ENCODE measurements at regions not wholly inside any gene's neighbourhood (a gene's known extent, or its start where the extent isn't known, plus 50 kb on each side); places are given as distances from the start of the nearest gene placed in this dataset.

DNA sequence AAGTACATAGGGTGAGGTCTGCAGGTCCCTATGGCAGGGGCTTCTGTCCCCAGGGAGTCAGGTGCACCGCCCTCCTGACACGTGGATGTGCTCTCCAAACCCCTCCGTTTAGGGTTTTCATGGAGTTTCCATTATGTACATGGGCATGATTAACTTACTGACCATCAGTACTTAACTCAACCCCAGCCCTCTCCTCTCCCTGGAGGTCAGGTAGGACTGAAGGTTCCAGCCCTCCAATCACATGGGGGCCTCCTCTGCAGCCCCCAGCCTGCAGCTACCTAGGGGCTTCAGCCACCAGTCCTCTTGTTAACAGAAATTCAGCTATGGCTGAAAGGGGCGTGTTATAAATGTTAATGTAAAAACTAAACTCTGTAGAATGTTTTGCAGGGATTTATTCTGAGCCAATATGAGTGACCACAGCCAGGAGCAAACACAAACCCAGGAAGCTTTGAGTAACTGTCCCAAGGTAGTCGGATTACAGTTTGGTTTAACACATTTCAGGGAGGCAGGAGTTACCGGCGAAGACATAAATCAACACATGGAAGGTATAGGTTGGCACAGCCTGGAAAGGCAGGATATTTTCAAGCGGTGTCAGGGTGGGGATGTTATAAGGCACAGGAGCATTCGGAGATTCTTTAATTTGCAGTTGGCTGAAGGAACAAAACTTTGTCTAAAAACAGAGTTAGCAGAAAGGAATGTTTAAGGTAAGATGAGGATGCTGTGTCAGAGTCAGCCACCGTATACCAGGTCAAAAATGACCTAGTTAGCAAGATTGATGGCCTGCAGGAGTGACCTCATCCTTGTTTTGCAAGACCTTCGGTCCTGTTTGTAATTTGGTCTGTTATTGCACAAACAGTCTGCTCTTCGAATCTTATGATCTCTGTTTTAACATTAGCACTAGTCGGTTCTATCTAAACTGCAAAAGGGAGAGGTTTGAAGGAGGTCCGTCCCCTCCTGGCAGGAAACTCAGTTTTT lies 75.2 kb downstream of the TNFAIP2 start:
- no peak overlapping the region for H3K4me3 ChIP-seq (ENCODE audit: low read depth, low read length)
- no peaks in the 10 kb centered on the region for H3K4me1 ChIP-seq
- DNase-seq: peak in 1 of 2 experiments; percentile 21
- no peaks in the 10 kb centered on the region for H3K27me3 ChIP-seq (replicated peaks; ENCODE audit: control insufficient read depth, insufficient read depth, low read length)
- Mint-ChIP-seq H3K4me3 (ENCODE audit: unreplicated experiment) (no peak overlapping the region), H3K36me3 (ENCODE audit: insufficient read depth, unreplicated experiment) (no peaks in the 10 kb centered on the region), H3K27me3 (ENCODE audit: insufficient read depth, unreplicated experiment) (no peaks in the 10 kb centered on the region), H3K4me1 (ENCODE audit: low read depth, unreplicated experiment) (no peaks in the 10 kb centered on the region), H3K9me3 (ENCODE audit: unreplicated experiment) (peaks cover 20% of the 10 kb centered on the region), H3K27ac (ENCODE audit: unreplicated experiment) (peak overlapping the region; percentile 21)
- ChIA-PET POLR2A (no interaction called here), CTCF (no interaction called here)
- intact Hi-C loops (cut with micrococcal nuclease; ENCODE audit: unreplicated experiment): no loop called here
- BruUV-seq (replicated peaks): no TSS peak
- H3K9me3 ChIP-seq: peaks cover 16% of the 10 kb centered on the region
- H3K36me3 ChIP-seq (ENCODE audit: control insufficient read depth, insufficient read depth, low read length): no peaks in the 10 kb centered on the region
- TF ChIP-seq, protein P1, sequence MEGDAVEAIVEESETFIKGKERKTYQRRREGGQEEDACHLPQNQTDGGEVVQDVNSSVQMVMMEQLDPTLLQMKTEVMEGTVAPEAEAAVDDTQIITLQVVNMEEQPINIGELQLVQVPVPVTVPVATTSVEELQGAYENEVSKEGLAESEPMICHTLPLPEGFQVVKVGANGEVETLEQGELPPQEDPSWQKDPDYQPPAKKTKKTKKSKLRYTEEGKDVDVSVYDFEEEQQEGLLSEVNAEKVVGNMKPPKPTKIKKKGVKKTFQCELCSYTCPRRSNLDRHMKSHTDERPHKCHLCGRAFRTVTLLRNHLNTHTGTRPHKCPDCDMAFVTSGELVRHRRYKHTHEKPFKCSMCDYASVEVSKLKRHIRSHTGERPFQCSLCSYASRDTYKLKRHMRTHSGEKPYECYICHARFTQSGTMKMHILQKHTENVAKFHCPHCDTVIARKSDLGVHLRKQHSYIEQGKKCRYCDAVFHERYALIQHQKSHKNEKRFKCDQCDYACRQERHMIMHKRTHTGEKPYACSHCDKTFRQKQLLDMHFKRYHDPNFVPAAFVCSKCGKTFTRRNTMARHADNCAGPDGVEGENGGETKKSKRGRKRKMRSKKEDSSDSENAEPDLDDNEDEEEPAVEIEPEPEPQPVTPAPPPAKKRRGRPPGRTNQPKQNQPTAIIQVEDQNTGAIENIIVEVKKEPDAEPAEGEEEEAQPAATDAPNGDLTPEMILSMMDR (IDR thresholded peaks at IDR 0.05; ENCODE audit: insufficient read depth in 1 of 2, low read depth in 1 of 2, low read length in 1 of 2, severe bottlenecking in 1 of 2, unreplicated experiment in 1 of 2): no peak

DNA sequence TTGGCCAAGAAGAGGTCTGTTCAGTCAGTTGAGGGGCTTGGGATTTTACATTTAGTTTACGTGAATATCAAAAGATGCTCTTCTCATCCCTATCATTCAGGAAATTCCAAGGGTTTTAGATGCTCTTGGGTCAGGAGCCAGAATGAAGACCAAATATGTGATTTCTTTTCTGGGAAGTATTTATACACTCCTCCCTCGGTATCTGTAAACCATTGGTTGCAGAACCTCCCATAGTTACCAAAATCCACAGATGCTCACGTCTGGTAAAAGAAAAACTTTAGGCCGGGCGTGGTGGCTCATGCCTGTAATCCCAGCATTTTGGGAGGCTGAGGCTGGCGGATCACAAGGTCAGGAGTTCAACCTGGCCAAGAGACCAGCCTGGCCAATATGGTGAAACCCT lies 75.9 kb downstream of the TNFAIP2 start:
- Mint-ChIP-seq H3K27me3 (ENCODE audit: insufficient read depth, unreplicated experiment) (no peaks in the 10 kb centered on the region), H3K4me3 (ENCODE audit: unreplicated experiment) (no peak overlapping the region), H3K4me1 (ENCODE audit: low read depth, unreplicated experiment) (no peaks in the 10 kb centered on the region), H3K9me3 (ENCODE audit: unreplicated experiment) (peaks cover 26% of the 10 kb centered on the region), H3K36me3 (ENCODE audit: insufficient read depth, unreplicated experiment) (no peaks in the 10 kb centered on the region), H3K27ac (ENCODE audit: unreplicated experiment) (no peak overlapping the region)
- H3K4me3 ChIP-seq (ENCODE audit: low read depth, low read length): no peak overlapping the region
- ChIA-PET POLR2A (no interaction called here), CTCF (no interaction called here)
- BruUV-seq (replicated peaks): no TSS peak
- TF ChIP-seq, protein P1 (IDR thresholded peaks at IDR 0.05; ENCODE audit: insufficient read depth in 1 of 2, low read depth in 1 of 2, low read length in 1 of 2, severe bottlenecking in 1 of 2, unreplicated experiment in 1 of 2): no peak
- no peaks in the 10 kb centered on the region for H3K36me3 ChIP-seq (ENCODE audit: control insufficient read depth, insufficient read depth, low read length)
- H3K9me3 ChIP-seq: peaks cover 19% of the 10 kb centered on the region
- H3K4me1 ChIP-seq: no peaks in the 10 kb centered on the region
- intact Hi-C loops (cut with micrococcal nuclease; ENCODE audit: unreplicated experiment): no loop called here
- H3K27me3 ChIP-seq (replicated peaks; ENCODE audit: control insufficient read depth, insufficient read depth, low read length): no peaks in the 10 kb centered on the region
- DNase-seq: no peak

DNA sequence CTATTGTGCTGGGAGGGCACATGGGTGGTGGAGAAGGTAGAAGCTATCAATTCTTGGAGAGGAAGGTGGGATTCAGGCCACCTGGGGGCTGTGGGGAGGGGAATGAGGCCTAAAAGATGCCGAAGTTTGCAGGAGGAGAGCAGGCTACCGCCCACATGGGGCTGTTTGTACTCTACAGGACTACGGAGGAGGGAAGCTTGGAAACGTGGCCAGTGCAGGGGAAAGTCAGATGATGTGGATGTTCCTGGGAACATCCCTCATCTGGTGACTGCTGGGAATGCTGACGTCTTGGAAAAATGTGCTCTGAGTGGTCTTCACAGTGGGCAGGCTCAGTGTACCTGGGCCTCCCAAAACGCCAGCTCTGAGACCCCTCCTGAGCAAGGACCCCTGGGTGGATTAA lies 78.5 kb downstream of the TNFAIP2 start:
- Mint-ChIP-seq H3K4me3 (ENCODE audit: unreplicated experiment) (no peak overlapping the region), H3K36me3 (ENCODE audit: insufficient read depth, unreplicated experiment) (no peaks in the 10 kb centered on the region), H3K27me3 (ENCODE audit: insufficient read depth, unreplicated experiment) (no peaks in the 10 kb centered on the region), H3K27ac (ENCODE audit: unreplicated experiment) (no peak overlapping the region), H3K4me1 (ENCODE audit: low read depth, unreplicated experiment) (no peaks in the 10 kb centered on the region), H3K9me3 (ENCODE audit: unreplicated experiment) (peaks cover 29% of the 10 kb centered on the region)
- no TSS peak for BruUV-seq (replicated peaks)
- H3K4me1 ChIP-seq: no peaks in the 10 kb centered on the region
- intact Hi-C loops (cut with micrococcal nuclease; ENCODE audit: unreplicated experiment): no loop called here
- POLR2A ChIA-PET: no interaction called here
- H3K4me3 ChIP-seq (ENCODE audit: low read depth, low read length): no peak overlapping the region
- H3K27me3 ChIP-seq (replicated peaks; ENCODE audit: control insufficient read depth, insufficient read depth, low read length): no peaks in the 10 kb centered on the region
- TF ChIP-seq, protein P1 (IDR thresholded peaks at IDR 0.05; ENCODE audit: insufficient read depth in 1 of 2, low read depth in 1 of 2, low read length in 1 of 2, severe bottlenecking in 1 of 2, unreplicated experiment in 1 of 2): no peak
- peaks cover 35% of the 10 kb centered on the region for H3K9me3 ChIP-seq
- CTCF ChIA-PET: no interaction called here
- DNase-seq: no peak
- no peaks in the 10 kb centered on the region for H3K36me3 ChIP-seq (ENCODE audit: control insufficient read depth, insufficient read depth, low read length)
